Stimulated activated naive B cell treated with anti-CD40 and anti-IgM and Interleukin-4, amounts not matched to agents 10 μg/mL and 1 μg/mL and 100 μg/mL, for 72 hours (primary cell): ENCODE measurements at regions not wholly inside any gene's neighbourhood (a gene's known extent, or its start where the extent isn't known, plus 50 kb on each side); places are given as distances from the start of the nearest gene placed in this dataset.

Experiments
- ATAC-seq, 2 donors: fragments of 150-1000 bp; cut with Tn5 transposase; replicated peaks; 2 replicates each; pipeline ENCODE4 v1.10.0; 2021; ENCODE audit warnings: moderate library complexity in 1 of 2
- DNase-seq: peaks from one replicate; pipeline ENCODE4 v3.0.0; 2021
- H3K27ac Mint-ChIP-seq: one replicate; pipeline ENCODE4 v1.8.0; 2022; ENCODE audit warnings: mild to moderate bottlenecking, mixed read lengths
- H3K27me3 Mint-ChIP-seq, 2 donors: one replicate each; pipeline ENCODE4 v1.8.0; 2022; ENCODE audit warnings: mixed read lengths in 2 of 2
- H3K36me3 Mint-ChIP-seq, 2 donors: one replicate each; pipeline ENCODE4 v1.8.0; 2022; ENCODE audit warnings: mixed read lengths in 2 of 2, mild to moderate bottlenecking in 1 of 2
- H3K4me1 Mint-ChIP-seq, 2 donors: one replicate each; pipeline ENCODE4 v1.8.0; 2022; ENCODE audit warnings: mixed read lengths in 2 of 2, mild to moderate bottlenecking in 1 of 2
- H3K4me3 Mint-ChIP-seq, 2 donors: one replicate each; pipeline ENCODE4 v1.8.0; 2022; ENCODE audit warnings: mild to moderate bottlenecking in 2 of 2, mixed read lengths in 2 of 2, moderate library complexity in 1 of 2
- H3K9me3 Mint-ChIP-seq, 2 donors: one replicate each; pipeline ENCODE4 v1.8.0; 2022; ENCODE audit warnings: mixed read lengths in 2 of 2, mild to moderate bottlenecking in 1 of 2

DNA sequence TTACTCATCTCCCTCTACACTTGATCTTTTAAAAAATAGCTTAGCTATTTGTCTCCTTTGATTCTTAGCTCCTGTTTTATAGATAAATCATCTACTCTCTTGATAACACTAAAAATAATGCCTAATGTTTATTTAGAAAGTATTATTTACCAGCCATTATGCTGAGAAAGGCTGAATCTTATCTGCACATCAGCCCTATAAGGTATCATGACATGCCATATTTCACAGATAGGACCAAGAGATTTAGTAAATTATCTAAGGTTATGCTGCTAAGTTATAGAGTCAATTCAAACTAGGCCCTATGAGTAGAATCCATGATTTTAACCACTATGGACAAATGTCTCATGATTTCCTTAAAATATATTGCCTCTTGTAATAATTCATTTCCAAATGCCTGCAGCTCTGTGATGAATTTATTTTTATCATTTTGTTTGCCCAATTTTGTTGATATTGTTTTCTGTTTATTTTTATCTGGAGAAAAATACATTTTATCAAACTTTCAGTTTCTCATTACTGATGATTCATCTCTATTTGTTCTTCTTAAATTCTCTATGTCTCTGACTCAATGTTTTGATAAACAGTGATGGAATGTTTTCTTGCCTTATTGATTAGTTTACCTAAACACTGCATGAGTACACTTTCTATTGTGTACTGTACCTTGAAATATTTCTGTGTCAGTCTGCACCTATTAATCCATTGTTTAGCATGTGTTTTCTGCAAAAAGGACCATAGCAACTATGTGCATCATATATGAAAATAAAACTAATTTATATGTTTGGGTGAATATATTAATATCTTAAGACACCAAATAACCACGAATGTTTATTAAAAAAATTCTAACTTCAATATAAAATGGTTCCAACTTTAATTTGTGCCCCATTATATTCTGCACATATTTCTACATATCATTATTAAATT, 300.8 kb downstream of the CDH9 start:
- peaks cover 0 to 2% of the 10 kb centered on the region in 2 donors for H3K9me3 Mint-ChIP-seq
- no peaks in the 10 kb centered on the region for H3K27me3 Mint-ChIP-seq
- H3K36me3 Mint-ChIP-seq: no peaks in the 10 kb centered on the region
- DNase-seq (no peak), ATAC-seq (no peak)
- no peak overlapping the region for H3K27ac Mint-ChIP-seq
- no peak overlapping the region for H3K4me3 Mint-ChIP-seq
- H3K4me1 Mint-ChIP-seq: no peaks in the 10 kb centered on the region

DNA sequence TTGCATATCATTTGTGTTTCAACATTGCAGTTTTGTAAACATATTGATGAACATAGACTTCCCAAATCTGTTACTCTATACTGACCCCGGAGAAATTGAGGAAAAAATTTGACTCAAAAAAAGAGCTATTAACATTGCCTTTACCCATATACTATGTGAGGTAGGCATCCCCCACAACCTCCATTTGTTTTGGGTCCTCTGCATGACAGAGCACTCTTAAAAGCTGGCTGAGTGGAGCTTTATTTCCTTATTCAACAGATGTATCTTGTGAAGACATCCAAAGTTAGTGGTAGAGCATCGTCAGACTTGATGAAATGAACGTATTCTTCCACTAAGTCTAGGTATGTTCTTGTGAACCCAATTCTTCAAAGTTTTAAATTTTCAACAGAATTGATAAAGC, 310.5 kb downstream of the CDH9 start:
- no peak overlapping the region for H3K27ac Mint-ChIP-seq
- H3K4me1 Mint-ChIP-seq: no peaks in the 10 kb centered on the region
- no peak for ATAC-seq
- H3K36me3 Mint-ChIP-seq: no peaks in the 10 kb centered on the region
- peaks cover 6 to 13% of the 10 kb centered on the region in 2 donors for H3K9me3 Mint-ChIP-seq
- no peaks in the 10 kb centered on the region for H3K27me3 Mint-ChIP-seq
- H3K4me3 Mint-ChIP-seq: no peak overlapping the region
- no peak for DNase-seq

DNA sequence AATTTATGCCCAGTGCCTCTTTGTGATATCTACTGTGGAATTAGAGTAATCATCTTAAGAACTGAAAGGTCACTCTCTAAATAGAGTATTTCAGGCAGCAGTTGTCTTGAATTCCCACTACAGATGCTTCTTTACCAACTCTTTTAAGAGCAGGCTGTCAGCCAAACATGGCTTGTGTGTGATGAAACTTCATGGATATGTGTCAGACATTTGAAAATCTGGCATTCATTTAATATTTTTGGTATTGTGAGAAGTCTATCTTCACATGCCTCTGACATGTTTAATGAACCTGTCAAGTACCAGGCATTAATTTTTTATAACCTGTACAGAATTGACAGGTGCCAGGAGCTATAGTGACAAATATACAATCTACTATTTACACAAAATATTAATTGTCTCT, 318.6 kb downstream of the CDH9 start:
- Mint-ChIP-seq H3K9me3 (peaks cover 2 to 7% of the 10 kb centered on the region in 2 donors), H3K4me1 (no peaks in the 10 kb centered on the region), H3K27me3 (no peaks in the 10 kb centered on the region), H3K4me3 (no peak overlapping the region), H3K36me3 (no peaks in the 10 kb centered on the region), H3K27ac (no peak overlapping the region)
- no peak for ATAC-seq
- no peak for DNase-seq

DNA sequence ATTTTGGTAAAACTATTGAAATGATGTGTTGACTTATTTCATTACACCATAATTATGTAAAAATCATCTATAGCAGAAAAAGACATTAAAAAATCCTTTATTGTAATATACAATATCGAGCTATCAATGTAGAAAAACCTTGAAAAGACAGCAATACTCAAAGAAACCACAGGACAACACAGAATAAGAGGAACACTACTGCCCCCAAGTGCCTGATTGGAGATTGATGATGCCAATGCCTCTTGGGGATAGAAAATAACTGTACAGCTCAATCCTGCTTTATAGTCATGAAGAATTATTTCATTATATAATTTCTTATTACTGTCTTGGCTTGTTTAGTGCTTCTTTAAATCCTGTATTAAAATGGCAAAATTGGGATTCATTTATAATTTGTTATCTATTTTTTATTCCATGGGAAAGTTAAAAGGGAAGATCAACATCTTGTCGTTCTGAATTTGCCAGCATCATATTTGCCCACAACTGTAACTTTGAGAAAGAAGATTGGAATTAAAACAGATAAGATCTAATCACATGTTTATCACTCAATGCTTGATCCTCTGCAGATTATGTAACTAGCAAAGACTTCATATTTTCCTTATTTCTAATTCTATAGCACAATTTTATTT, 337.5 kb downstream of the CDH9 start:
- H3K27me3 Mint-ChIP-seq: no peaks in the 10 kb centered on the region
- no peaks in the 10 kb centered on the region for H3K4me1 Mint-ChIP-seq
- ATAC-seq (peak in 1 of 2 donors; percentile 46), DNase-seq (no peak)
- no peak overlapping the region for H3K27ac Mint-ChIP-seq
- H3K4me3 Mint-ChIP-seq: no peak overlapping the region
- H3K9me3 Mint-ChIP-seq: peaks cover 0 to 4% of the 10 kb centered on the region in 2 donors
- no peaks in the 10 kb centered on the region for H3K36me3 Mint-ChIP-seq

DNA sequence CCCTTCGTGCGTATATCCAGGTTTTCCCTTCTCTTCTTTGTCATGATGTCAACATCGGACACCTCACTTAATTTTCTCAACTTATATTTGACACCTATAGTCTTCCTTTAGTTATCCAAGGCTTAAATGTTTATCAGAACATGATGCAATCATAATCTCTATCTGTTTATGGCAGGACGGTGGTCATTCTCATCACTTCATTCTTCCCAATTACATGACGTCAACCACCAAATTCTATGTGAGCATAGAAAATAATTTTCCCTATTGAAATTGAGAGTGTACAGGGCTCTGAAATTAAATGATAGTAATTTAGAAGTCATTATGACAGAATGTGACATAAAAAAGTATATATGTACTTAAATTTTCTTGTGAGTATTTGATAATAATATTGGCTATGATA, 345.4 kb downstream of the CDH9 start:
- Mint-ChIP-seq H3K4me1 (no peaks in the 10 kb centered on the region), H3K9me3 (peaks cover 0 to 2% of the 10 kb centered on the region in 2 donors), H3K36me3 (no peaks in the 10 kb centered on the region), H3K27me3 (no peaks in the 10 kb centered on the region), H3K4me3 (no peak overlapping the region), H3K27ac (no peak overlapping the region)
- DNase-seq (no peak), ATAC-seq (no peak)

DNA sequence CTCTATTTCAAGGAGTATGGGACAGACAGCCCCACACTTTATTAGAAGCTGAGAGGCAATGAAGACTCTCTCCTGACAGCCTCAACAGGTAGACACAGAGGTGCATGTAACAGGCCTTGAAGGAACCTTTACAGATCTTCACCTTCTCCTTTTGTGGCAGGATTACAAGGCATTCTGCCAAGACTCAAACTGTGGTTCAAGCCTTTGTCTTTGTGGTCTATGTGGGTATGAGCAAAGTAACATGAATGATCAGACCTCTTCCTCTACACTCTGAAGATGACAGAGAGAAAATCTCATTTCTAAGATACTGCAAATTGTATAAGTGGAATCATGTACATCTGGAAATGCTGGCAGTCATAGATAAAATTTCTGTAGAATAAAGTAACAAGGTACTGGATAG, 346.9 kb downstream of the CDH9 start:
- H3K27me3 Mint-ChIP-seq: no peaks in the 10 kb centered on the region
- H3K9me3 Mint-ChIP-seq: peaks cover 0 to 2% of the 10 kb centered on the region in 2 donors
- DNase-seq (no peak), ATAC-seq (peak in 1 of 2 donors; percentile 16)
- H3K36me3 Mint-ChIP-seq: no peaks in the 10 kb centered on the region
- H3K4me1 Mint-ChIP-seq: no peaks in the 10 kb centered on the region
- H3K27ac Mint-ChIP-seq: no peak overlapping the region
- no peak overlapping the region for H3K4me3 Mint-ChIP-seq

DNA sequence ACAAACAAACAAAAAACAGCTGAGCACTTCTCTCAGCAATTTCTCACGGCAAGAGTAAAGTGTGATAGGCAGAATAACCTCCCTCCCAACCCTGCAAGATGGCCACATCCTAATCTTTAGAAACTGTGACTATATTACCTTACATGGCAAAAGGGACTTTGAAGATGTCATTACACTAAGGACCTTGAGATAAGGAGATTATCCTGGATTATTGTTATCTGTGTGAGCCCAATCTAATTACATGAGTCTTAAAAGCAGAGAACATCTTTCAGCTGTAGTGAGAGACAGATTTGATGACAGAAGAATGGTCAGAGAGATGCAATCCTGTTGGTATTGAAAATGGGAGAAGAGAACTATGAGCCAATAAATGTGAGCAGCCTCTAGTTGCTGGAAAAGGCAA, 347.9 kb downstream of the CDH9 start:
- peaks cover 0 to 2% of the 10 kb centered on the region in 2 donors for H3K9me3 Mint-ChIP-seq
- DNase-seq: no peak
- no peaks in the 10 kb centered on the region for H3K36me3 Mint-ChIP-seq
- H3K4me1 Mint-ChIP-seq: no peaks in the 10 kb centered on the region
- no peak overlapping the region for H3K4me3 Mint-ChIP-seq
- no peak overlapping the region for H3K27ac Mint-ChIP-seq
- H3K27me3 Mint-ChIP-seq: no peaks in the 10 kb centered on the region
- ATAC-seq: no peak

DNA sequence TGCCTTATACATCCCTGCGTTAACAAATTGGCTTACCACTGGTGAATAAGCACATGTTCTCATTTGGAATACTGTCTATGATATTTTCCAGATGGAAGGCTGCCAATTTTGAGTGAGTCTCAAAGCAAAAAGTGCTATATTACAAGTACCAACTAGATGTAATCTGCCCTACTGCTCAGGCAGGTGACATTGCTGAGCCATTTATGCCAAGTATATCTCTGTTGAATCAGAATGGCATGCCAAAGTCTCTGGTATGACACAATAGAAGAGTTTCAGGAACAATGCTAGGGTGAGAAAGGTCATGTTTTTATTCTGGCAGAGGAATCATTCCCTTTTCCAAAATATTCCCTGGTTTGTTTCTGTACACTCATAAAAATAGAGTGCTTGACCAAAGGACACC, 356.5 kb downstream of the CDH9 start:
- no peaks in the 10 kb centered on the region for H3K36me3 Mint-ChIP-seq
- no peak for DNase-seq

DNA sequence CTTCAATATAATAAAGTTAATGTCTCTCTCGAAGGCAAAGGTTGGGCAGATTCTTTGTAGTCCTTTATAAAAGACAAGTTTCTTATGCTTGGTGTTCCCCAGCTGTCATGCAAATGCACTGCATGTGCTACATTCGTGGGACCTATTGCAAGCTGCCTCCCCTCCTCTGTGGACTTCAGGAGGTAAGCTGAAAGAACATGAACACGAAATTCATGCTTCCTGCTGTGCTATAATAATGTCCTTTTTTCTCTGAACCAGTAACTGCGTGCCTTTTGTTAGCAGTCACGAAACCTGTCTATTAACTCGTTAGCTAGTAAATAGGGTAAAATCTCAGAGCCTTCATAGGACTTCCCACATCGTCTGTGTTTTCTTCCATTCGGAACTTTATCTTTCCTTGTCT, 363.5 kb downstream of the CDH9 start:
- no peak for DNase-seq
- Mint-ChIP-seq H3K36me3 (no peaks in the 10 kb centered on the region), H3K4me3 (no peak overlapping the region), H3K4me1 (no peaks in the 10 kb centered on the region), H3K27ac (no peak overlapping the region), H3K9me3 (no peaks in the 10 kb centered on the region), H3K27me3 (no peaks in the 10 kb centered on the region)
- ATAC-seq: no peak

More for the DNA sequence above, 356.5 kb downstream of the CDH9 start:
- no peaks in the 10 kb centered on the region for H3K27me3 Mint-ChIP-seq
- no peak overlapping the region for H3K27ac Mint-ChIP-seq
- no peak for ATAC-seq
- no peaks in the 10 kb centered on the region for H3K4me1 Mint-ChIP-seq
- peaks cover 7 to 8% of the 10 kb centered on the region in 2 donors for H3K9me3 Mint-ChIP-seq
- H3K4me3 Mint-ChIP-seq: no peak overlapping the region

DNA sequence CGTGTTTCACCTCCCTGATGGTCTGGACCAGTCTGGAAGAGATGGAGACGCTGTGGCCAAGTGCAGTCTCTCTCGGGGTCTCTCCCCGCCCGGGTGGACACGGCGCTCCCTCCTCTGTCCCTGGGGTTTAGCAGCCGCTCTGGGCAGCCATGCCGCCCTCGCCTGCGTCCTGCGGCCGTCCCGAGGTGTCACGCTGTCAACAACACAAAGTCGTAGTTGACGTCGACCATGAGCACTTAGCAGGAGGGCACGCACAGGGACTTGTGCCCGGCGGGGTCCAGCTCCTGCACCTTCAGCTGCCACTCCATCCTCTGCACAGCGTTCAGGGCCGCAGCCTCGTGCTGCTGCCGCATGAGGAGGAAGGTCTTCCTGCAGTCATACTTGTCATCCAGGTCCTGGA, 368.9 kb downstream of the CDH9 start:
- ATAC-seq (no peak), DNase-seq (no peak)
- Mint-ChIP-seq H3K27me3 (no peaks in the 10 kb centered on the region), H3K4me3 (no peak overlapping the region), H3K4me1 (no peaks in the 10 kb centered on the region), H3K9me3 (peaks cover 0 to 1% of the 10 kb centered on the region in 2 donors), H3K27ac (no peak overlapping the region), H3K36me3 (no peaks in the 10 kb centered on the region)

DNA sequence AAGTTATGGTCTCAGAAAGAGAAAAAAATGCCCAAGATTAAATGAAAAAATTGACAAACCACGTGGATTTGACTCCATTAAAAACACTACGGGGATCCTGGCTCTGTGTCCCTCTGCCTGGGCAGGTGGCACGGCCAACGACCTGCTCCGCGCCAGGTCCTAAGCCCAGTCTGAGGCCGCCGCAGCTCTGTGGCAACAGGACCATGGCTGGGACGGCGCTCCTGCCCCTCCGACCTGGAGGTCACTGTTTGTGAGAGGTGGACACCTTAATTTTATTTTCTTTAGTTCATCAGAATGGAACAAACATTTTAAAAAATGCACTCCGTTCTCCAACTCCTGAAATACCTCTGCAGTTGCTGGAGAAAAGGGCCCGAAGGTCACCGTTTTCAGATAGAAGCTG, 369.4 kb downstream of the CDH9 start:
- H3K4me3 Mint-ChIP-seq: no peak overlapping the region

DNA sequence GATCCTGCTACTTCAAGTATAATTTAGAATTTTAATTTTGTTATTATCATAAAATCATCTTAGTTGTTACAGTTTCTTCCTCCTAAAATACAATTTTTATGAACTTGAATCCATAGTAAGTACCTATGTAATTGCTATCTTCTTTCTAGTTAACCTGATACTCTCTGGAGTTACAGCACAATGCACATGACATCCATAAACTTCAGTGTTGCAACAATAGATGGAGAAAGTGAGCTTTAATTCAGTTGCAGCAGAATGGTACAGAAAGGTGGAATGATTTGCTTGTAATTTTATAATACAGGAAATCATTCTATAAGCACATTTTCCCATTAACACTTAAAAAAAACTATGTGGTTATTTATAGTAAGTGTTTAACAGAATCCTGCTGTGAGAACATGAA, 372.0 kb downstream of the CDH9 start:
- no peaks in the 10 kb centered on the region for H3K27me3 Mint-ChIP-seq
- ATAC-seq (no peak), DNase-seq (no peak)
- no peaks in the 10 kb centered on the region for H3K36me3 Mint-ChIP-seq
- no peaks in the 10 kb centered on the region for H3K4me1 Mint-ChIP-seq
- H3K9me3 Mint-ChIP-seq: peaks cover 0 to 1% of the 10 kb centered on the region in 2 donors
- no peak overlapping the region for H3K27ac Mint-ChIP-seq
- no peak overlapping the region for H3K4me3 Mint-ChIP-seq

More for the DNA sequence above, 369.4 kb downstream of the CDH9 start:
- Mint-ChIP-seq H3K27ac (no peak overlapping the region), H3K4me1 (no peaks in the 10 kb centered on the region), H3K9me3 (peaks cover 0 to 1% of the 10 kb centered on the region in 2 donors), H3K27me3 (no peaks in the 10 kb centered on the region), H3K36me3 (no peaks in the 10 kb centered on the region)
- DNase-seq (no peak), ATAC-seq (no peak)

DNA sequence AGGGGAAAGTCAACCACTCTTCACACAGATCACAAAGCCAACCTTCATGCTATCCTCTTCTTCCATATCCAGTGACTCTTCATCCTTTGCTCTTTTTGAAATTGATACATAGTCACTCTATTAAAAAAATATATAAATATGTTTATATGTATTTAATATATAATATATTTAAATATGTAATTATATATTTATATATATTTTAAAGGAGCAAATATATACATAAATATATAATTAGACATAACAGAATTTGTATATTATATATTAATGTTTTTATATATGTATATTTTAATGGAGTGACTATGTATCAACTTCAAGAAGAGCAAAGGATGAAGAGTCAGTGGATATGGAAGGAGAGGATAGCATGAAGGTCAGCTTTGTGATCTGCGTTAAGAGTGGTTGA, 374.9 kb downstream of the CDH9 start:
- Mint-ChIP-seq H3K9me3 (no peaks in the 10 kb centered on the region), H3K4me1 (no peaks in the 10 kb centered on the region), H3K27ac (no peak overlapping the region), H3K27me3 (no peaks in the 10 kb centered on the region), H3K4me3 (no peak overlapping the region), H3K36me3 (no peaks in the 10 kb centered on the region)
- DNase-seq (no peak), ATAC-seq (no peak)

DNA sequence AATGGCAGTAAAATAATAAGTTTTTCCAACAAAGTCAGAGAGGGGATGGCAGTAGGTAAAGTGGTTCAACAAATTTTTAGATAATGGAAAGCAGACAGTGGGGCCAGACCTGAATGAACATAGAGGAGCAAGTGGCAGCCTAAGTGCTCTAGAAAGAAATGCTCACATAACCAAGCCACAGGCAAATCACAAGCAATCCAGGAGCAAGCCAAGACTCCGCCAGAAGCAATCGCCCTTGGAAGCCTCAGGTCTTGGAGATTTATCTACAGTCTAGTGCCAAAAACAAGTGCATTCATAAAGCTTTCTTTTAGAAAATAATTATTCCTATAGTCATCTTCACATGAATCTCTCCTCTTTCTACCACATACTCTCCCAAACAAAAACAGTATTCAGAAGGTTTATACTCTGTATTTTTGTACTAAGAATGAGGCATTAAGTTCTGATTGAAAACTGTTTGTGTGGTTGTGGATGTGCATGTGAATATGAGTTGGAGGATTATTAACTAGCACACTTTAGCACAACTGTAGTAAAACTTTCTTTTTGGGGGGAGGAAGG, 375.5 kb downstream of the CDH9 start:
- no peaks in the 10 kb centered on the region for H3K36me3 Mint-ChIP-seq
- no peak overlapping the region for H3K4me3 Mint-ChIP-seq
- ATAC-seq: no peak
- DNase-seq: no peak
- H3K9me3 Mint-ChIP-seq: no peaks in the 10 kb centered on the region
- no peaks in the 10 kb centered on the region for H3K4me1 Mint-ChIP-seq
- no peaks in the 10 kb centered on the region for H3K27me3 Mint-ChIP-seq
- no peak overlapping the region for H3K27ac Mint-ChIP-seq

DNA sequence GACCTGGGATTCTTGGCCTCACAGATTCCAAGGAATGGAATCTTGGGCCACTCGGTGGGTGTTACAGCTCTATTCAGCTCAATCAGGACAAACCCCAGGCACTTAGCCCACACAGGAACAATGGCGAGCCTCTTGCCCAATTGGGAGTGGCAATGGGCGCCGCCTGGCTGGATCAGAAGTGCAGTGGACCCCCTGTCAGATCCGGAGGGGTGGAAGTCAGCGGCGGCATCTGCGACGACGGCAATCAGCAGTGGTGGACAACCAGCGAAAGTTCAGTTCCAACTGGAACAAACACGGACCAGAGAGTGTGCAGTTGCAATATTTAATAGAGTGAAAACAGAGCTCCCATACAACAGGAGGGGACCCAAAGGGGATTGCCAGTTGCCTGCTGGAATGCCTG, 378.3 kb downstream of the CDH9 start:
- ATAC-seq (no peak), DNase-seq (no peak)
- Mint-ChIP-seq H3K27me3 (no peaks in the 10 kb centered on the region), H3K36me3 (no peaks in the 10 kb centered on the region), H3K4me1 (no peaks in the 10 kb centered on the region), H3K27ac (no peak overlapping the region), H3K4me3 (no peak overlapping the region), H3K9me3 (peaks cover 6 to 14% of the 10 kb centered on the region in 2 donors)
